HepG2 (cell line): ENCODE measurements at regions not wholly inside any gene's neighbourhood (a gene's known extent, or its start where the extent isn't known, plus 50 kb on each side); places are given as distances from the start of the nearest gene placed in this dataset.

Source experiments
- AKAP8 ChIP-seq: sonication (generic); formaldehyde crosslinking; IDR thresholded peaks from 2 replicates; pipeline ENCODE4 v1.5.1; 2020; ENCODE audit warnings: mild to moderate bottlenecking, missing genetic modification reagents
- EZH2 ChIP-seq: conservative IDR thresholded peaks from 2 replicates; pipeline ENCODE4 v1.6.1; 2012; ENCODE audit warnings: mild to moderate bottlenecking, low read depth, low read length, moderate library complexity
- GABPA ChIP-seq, 2 experiments: IDR thresholded peaks; 2 replicates each; pipeline ENCODE4 v1.6.1; 2011 to 2016; ENCODE audit warnings: low read depth in 2 of 2, low read length in 1 of 2, missing biosample characterization in 1 of 2, missing genetic modification characterization in 1 of 2
- HDAC2 ChIP-seq: sonication (generic); formaldehyde crosslinking; IDR thresholded peaks from 2 replicates; pipeline ENCODE4 v1.4.0; 2020; ENCODE audit warnings: missing genetic modification reagents
- MXD4 ChIP-seq: IDR thresholded peaks from 2 replicates; pipeline ENCODE4 v1.6.1; 2016; ENCODE audit warnings: mild to moderate bottlenecking, missing biosample characterization, missing genetic modification reagents
- PHF21A ChIP-seq: sonication (generic); formaldehyde crosslinking; IDR thresholded peaks from 2 replicates; pipeline ENCODE4 v1.5.0; 2020; ENCODE audit warnings: mild to moderate bottlenecking, missing genetic modification reagents
- ZNF530 ChIP-seq: sonication (generic); formaldehyde crosslinking; IDR thresholded peaks from 2 replicates; pipeline ENCODE4 v1.5.0; 2020; ENCODE audit warnings: low read depth, mild to moderate bottlenecking, missing genetic modification reagents

DNA sequence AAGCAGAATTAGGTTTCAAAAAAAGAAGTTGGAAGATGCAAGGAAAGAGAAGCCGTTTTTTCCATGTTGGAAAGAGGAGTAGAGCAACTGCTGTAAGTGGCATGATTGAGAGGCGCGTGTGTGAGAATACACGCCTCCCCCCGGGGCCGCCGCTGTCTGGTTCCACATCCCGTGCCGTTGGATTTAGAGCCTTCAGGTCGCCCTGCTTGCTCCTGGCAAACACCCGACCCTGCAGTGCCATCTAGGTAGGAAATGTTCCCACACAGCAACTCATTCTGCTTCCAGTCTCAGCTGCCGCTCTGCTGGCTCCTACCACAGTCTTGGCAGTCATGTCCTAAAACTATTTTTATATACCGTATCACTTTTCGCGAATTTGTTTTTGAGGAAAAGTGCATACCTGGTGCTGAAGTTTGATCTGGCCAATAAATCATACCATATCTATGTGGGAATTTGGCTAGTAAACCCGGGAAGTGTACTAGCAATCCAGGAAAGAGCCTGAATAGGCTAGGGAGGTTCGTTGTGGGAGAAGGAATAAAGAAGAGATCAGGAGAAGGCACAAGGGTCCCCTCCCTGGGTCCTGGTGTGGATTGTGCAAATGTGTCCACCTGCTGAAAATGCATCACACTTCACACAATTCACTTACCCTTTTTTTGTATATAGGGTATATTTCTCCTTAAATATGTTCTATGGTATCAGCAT lies 372.7 kb downstream of the FBXO15 start:
- TF ChIP-seq GABPA (IDR thresholded peaks at IDR 0.05; ENCODE audit: low read depth, low read length), result no peak
- no peak for TF ChIP-seq GABPA (CRISPR knock-in tag; IDR thresholded peaks at IDR 0.05; ENCODE audit: low read depth)
- TF ChIP-seq ZNF530, result no peak
- TF ChIP-seq MXD4 (CRISPR knock-in tag), result no peak
- no peak for TF ChIP-seq AKAP8
- TF ChIP-seq HDAC2 (CRISPR knock-in tag), result no peak
- TF ChIP-seq PHF21A (CRISPR knock-in tag), result no peak
- no peak for TF ChIP-seq EZH2
